ENCODE measurements at regions not wholly inside any gene's neighbourhood (a gene's known extent, or its start where the extent isn't known, plus 50 kb on each side); places are given as distances from the start of the nearest gene placed in this dataset.

- TF ChIP-seq CTCF (conservative IDR thresholded peaks at IDR 0.05 in 1 of 2, IDR thresholded peaks at IDR 0.05 in 1 of 2; ENCODE audit: extremely low read depth in 1 of 2, insufficient read depth in 1 of 2, low read depth in 1 of 2, low read length in 2 of 2): no peak
- no peak for TF ChIP-seq EZH2 (IDR thresholded peaks at IDR 0.05; ENCODE audit: borderline replicate concordance, low read length)
Observed at GRCh38 chr14:83282706-83283105, 1749.1 kb upstream of the SEL1L start.

All from mammary epithelial cell (primary cell).